ENCODE measurements at regions not wholly inside any gene's neighbourhood (a gene's known extent, or its start where the extent isn't known, plus 50 kb on each side); places are given as distances from the start of the nearest gene placed in this dataset.

DNA sequence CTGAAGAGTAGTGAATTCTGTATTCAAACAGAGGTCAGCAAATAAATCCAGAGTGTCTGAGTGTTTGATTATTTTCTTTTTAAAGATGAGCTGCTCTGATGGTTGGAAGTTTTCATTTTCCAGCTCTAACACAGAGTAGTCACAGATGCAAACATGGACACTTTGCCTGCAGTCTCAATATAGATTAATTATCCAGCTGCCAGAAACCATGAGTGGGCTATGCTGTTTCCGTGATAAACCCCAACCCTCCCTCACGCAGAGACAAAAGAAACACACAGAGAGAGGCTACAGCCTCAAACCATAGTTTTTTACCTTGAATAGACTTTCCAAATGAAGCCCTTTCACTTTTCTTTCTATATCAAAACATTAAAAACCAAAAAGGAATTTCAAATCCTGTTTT is 884.7 kb downstream of the DIAPH3 start (continued):
- TF ChIP-seq, protein P1, sequence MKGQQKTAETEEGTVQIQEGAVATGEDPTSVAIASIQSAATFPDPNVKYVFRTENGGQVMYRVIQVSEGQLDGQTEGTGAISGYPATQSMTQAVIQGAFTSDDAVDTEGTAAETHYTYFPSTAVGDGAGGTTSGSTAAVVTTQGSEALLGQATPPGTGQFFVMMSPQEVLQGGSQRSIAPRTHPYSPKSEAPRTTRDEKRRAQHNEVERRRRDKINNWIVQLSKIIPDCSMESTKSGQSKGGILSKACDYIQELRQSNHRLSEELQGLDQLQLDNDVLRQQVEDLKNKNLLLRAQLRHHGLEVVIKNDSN (IDR thresholded peaks at IDR 0.05; ENCODE audit: borderline replicate concordance, low read depth): no peak
- TF ChIP-seq MAX (IDR thresholded peaks at IDR 0.05; ENCODE audit: low read depth): no peak

DNA sequence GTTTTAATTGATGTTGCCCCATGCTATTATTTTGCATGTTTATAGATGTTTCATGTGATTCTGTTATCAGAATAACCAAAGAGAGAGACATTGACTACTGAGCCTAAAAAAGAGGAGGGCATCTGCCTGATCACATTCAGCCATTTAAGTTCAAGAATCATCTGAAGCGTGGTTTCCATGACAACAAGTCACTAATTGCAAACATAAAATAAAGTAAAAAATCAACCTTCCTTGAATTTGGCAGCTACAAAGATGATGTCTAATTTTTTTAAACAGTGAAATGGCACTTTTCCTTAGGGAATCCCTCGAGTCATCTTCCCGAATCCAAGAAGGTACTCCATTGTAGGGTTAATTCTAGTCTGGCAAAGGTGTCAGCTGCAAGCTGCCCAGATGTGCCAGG is 884.2 kb downstream of the DIAPH3 start:
- Histone ChIP-seq H2AFZ (ENCODE audit: low read depth) (no peak overlapping the region), H3K4me1 (ENCODE audit: control insufficient read depth in 1 of 2, insufficient read depth in 2 of 2, low read depth in 1 of 2, low read length in 1 of 2) (peaks cover 0 to 24% of the 10 kb centered on the region in 2 experiments; a peak in 2 of 4 replicates), H3F3A (replicated peaks; ENCODE audit: insufficient read depth) (no peaks in the 10 kb centered on the region), H4K20me1 (ENCODE audit: insufficient read depth) (no peaks in the 10 kb centered on the region), H3K4me2 (no peak overlapping the region), H3K9me3 (no peaks in the 10 kb centered on the region), H3K36me3 (replicated peaks in 1 of 2; ENCODE audit: control insufficient read depth in 1 of 2, insufficient read depth in 2 of 2, low read length in 1 of 2) (no peaks in the 10 kb centered on the region), H3K9ac (no peak overlapping the region), H3K4me3 (ENCODE audit: low read depth in 2 of 2, low read length in 1 of 2) (no peak overlapping the region), H3K27ac (ENCODE audit: low read depth in 2 of 2, low read length in 1 of 2) (peak overlapping the region in 1 of 2 experiments; percentile 98; a peak in 2 of 4 replicates), H3K79me2 (ENCODE audit: insufficient read depth) (no peaks in the 10 kb centered on the region), H3K27me3 (ENCODE audit: insufficient read depth) (no peaks in the 10 kb centered on the region), H3K9me2 (no peaks in the 10 kb centered on the region)
- ChIA-PET POLR2A (interaction anchor here (0.9 kb wide), 1 partner anchor 28 kb away, joined by 3 read pairs; no protein-coding TSS in a partner anchor), CTCF (interaction anchor here (0.8 to 1.8 kb wide), 10 partner anchors 10 to 1653 kb away, joined by 3 to 6 read pairs (median 3); no protein-coding TSS in a partner anchor)
- no peak for DNase-seq
- no peak for TF ChIP-seq SIN3A (IDR thresholded peaks at IDR 0.05; ENCODE audit: borderline replicate concordance, low read depth, low read length)
- TF ChIP-seq GABPA (IDR thresholded peaks at IDR 0.05; ENCODE audit: low read depth): no peak
- TF ChIP-seq SMC3 (IDR thresholded peaks at IDR 0.05; ENCODE audit: low read depth, low read length): no peak
- TF ChIP-seq GATA2 (CRISPR knock-in tag; IDR thresholded peaks at IDR 0.05): no peak
- TF ChIP-seq CHD2 (IDR thresholded peaks at IDR 0.05; ENCODE audit: low read length, partially characterized antibody): no peak
- no peak for TF ChIP-seq POLR2AphosphoS5 (IDR thresholded peaks at IDR 0.05; ENCODE audit: low read depth, low read length)
- WGBS (ENCODE audit: low lambda C conversion rate): 64% methylated on average over 3 of the region's 3 CpGs

- Histone ChIP-seq H2AFZ (ENCODE audit: low read depth) (no peak overlapping the region), H3K79me2 (ENCODE audit: insufficient read depth) (no peaks in the 10 kb centered on the region), H3F3A (replicated peaks; ENCODE audit: insufficient read depth) (no peaks in the 10 kb centered on the region), H3K4me2 (no peak overlapping the region), H3K27ac (ENCODE audit: low read depth in 2 of 2, low read length in 1 of 2) (peak overlapping the region in 1 of 2 experiments; percentile 98; a peak in 2 of 4 replicates), H3K4me1 (ENCODE audit: control insufficient read depth in 1 of 2, insufficient read depth in 2 of 2, low read depth in 1 of 2, low read length in 1 of 2) (peaks cover 0 to 24% of the 10 kb centered on the region in 2 experiments; a peak in 2 of 4 replicates), H3K9ac (no peak overlapping the region), H3K9me3 (no peaks in the 10 kb centered on the region), H3K4me3 (ENCODE audit: low read depth in 2 of 2, low read length in 1 of 2) (no peak overlapping the region), H4K20me1 (ENCODE audit: insufficient read depth) (no peaks in the 10 kb centered on the region), H3K9me2 (no peaks in the 10 kb centered on the region), H3K27me3 (ENCODE audit: insufficient read depth) (no peaks in the 10 kb centered on the region), H3K36me3 (replicated peaks in 1 of 2; ENCODE audit: control insufficient read depth in 1 of 2, insufficient read depth in 2 of 2, low read length in 1 of 2) (no peaks in the 10 kb centered on the region)
- DNase-seq: peak; percentile 30
- 10% methylated on average over 2 of the region's 2 CpGs for whole genome bisulfite sequencing (ENCODE audit: low lambda C conversion rate)
- CTCF ChIA-PET: interaction anchor here (0.8 to 1.8 kb wide), 8 partner anchors 11 to 491 kb away, joined by 3 to 6 read pairs (median 3); no protein-coding TSS in a partner anchor
- POLR2A ChIA-PET: interaction anchor here (0.9 kb wide), 1 partner anchor 29 kb away, joined by 3 read pairs; no protein-coding TSS in a partner anchor
- TF ChIP-seq TCF12 (IDR thresholded peaks at IDR 0.05) (no peak), YY1 (IDR thresholded peaks at IDR 0.05; ENCODE audit: low read depth) (no peak), FOXM1 (IDR thresholded peaks at IDR 0.05; ENCODE audit: low read depth) (no peak), CHD2 (IDR thresholded peaks at IDR 0.05; ENCODE audit: low read length, partially characterized antibody) (peak; percentile 32), NFIC (IDR thresholded peaks at IDR 0.05; ENCODE audit: borderline replicate concordance) (no peak), NRF1 (IDR thresholded peaks at IDR 0.05; ENCODE audit: low read depth, low read length) (no peak), SMC3 (IDR thresholded peaks at IDR 0.05; ENCODE audit: low read depth, low read length) (no peak), FOXJ3 (CRISPR knock-in tag; IDR thresholded peaks at IDR 0.05) (0 out of 2 replicates have a peak, but pooled peaks have one; percentile 18), GABPA (IDR thresholded peaks at IDR 0.05; ENCODE audit: low read depth) (no peak), EP300 (IDR thresholded peaks at IDR 0.05; ENCODE audit: borderline replicate concordance in 1 of 2, low read depth in 1 of 2, low read length in 1 of 2) (peak in 1 of 2 experiments; percentile 73; a peak in 2 of 4 replicates), MAX (IDR thresholded peaks at IDR 0.05; ENCODE audit: low read depth) (no peak), CTCF (IDR thresholded peaks at IDR 0.05) (no peak), EZH2phosphoT487 (IDR thresholded peaks at IDR 0.05; ENCODE audit: borderline replicate concordance, low read depth) (no peak), RAD21 (IDR thresholded peaks at IDR 0.05; ENCODE audit: low read length) (peak; percentile 22; the same call in 1 of the 2 replicates), USF2 (IDR thresholded peaks at IDR 0.05; ENCODE audit: borderline replicate concordance, low read depth, low read length) (no peak), SIN3A (IDR thresholded peaks at IDR 0.05; ENCODE audit: borderline replicate concordance, low read depth, low read length) (no peak)
- TF ChIP-seq, protein P1 (IDR thresholded peaks at IDR 0.05; ENCODE audit: borderline replicate concordance, low read depth): no peak
These were observed 883.4 kb downstream of the DIAPH3 start for GRCh38 chr13:59280297-59280696.
